GM19438 (cell line): ENCODE measurements at regions not wholly inside any gene's neighbourhood (a gene's known extent, or its start where the extent isn't known, plus 50 kb on each side); places are given as distances from the start of the nearest gene placed in this dataset.

Experiments
- ATAC-seq: cut with Tn5 transposase; IDR thresholded peaks from one replicate; pipeline ENCODE4 v1.9.1; 2021; ENCODE audit warnings: low read depth; ENCODE audit not compliant: unreplicated experiment

GRCh38 chr11:95337972-95338429, 107.0 kb upstream of the SESN3 start:
- ATAC-seq: peak; percentile 11

- peak; percentile 89 for ATAC-seq
Measured at GRCh38 chr11:95337175-95337957, 106.4 kb upstream of the SESN3 start.

GRCh38 chr11:95335989-95336388, 105.0 kb upstream of the SESN3 start:
- ATAC-seq: no peak

GRCh38 chr11:95331161-95331560, 100.2 kb upstream of the SESN3 start:
- ATAC-seq: no peak

DNA sequence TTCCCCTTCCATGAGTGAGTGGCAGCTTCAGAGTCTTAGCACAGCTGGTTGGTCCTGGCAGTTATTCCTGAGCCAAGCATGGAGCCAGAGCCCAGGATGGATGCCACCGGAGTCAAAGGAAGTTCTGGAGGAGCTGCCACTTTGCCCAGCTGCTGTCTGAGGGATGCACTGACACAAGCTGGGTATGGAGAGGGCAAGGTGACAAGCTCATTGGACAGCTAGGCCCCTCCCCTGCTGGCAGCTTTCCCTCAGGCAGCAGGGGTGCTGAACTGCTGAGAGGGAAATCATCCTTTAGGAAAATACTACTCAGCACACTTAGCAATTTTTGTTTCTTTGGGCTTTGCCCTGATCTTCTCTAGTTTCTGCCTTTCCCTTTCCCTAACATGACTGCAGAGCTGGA, 99.3 kb upstream of the SESN3 start:
- ATAC-seq: no peak

DNA sequence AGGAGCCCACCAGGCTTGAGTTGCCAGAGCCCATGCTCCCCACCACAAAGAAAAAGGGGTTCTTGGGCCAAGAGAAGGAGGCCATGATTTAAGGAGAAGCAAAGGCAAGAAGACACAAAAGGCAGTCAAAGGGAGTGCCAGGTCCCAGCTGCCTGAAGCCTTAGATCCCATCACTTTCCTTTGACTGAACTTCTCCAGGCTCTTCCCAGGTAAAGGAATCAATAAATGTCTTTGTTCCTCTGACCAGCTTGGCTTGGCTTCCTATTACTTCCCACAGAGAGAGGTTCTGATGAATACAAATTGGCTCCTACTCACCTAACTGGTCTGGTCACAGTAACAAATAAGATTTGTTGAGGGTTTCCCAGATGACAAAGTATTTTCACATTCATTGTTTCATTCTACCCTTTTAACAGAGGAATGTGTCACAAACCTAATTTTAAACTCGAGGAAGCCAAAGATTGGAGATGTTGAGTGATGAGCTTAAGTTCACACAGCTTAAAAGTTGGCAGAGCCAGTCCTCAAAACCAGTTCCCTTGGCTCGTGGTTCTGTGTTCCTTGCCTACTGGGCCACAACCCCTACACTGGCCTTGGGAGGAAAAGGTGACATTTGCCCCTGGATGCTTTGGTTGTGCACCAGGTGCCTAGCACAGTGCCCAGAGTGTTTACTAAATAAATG, 96.4 kb upstream of the SESN3 start:
- ATAC-seq: no peak

DNA sequence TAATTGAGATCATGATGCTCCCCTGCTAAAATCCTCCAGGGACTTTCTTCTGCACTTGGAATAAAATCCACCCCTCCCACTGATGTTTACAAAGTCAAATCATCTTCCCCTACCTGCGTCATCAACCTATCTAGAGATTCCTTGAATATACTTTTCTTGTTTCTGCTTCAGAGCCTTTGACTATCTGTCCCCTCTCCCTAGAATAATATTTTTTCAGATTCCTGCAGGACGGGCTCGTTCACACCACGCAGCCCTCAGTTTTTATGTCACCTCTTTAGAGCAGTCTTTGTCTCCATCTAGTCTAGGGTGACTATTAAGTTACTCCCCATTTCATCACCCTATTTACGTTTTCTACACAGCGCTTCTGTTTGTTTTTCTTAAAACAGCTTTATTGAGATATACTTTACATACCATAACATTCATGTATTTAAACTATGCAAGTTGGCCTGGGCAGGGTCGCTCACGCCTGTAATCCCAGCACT, 94.8 kb upstream of the SESN3 start:
- ATAC-seq: no peak

- ATAC-seq: no peak
Measured at GRCh38 chr11:95324826-95325225, 93.8 kb upstream of the SESN3 start.

- ATAC-seq: no peak
Measured at GRCh38 chr11:95322539-95322938, 91.5 kb upstream of the SESN3 start.

DNA sequence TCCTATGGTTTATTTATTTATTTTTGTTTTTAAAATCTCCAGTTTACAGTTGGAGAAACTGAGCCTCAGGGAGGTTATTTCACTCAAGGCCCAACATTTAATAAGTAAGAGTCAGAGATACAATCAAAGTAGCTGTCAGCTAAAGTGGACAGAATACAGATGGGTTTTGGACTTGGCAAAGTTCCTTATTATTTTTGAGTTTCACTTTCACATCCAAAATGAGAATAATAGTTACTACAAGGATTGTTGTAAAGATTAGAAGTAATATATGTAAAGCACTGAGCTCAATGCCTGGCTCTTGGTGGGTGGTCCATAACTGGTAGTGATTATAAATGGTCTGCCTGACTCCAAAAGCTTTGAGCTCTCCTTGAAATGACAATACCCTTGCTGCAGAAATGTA, 87.5 kb upstream of the SESN3 start:
- ATAC-seq: no peak

- ATAC-seq: no peak
Measured at GRCh38 chr11:95308512-95309035, 77.6 kb upstream of the SESN3 start.

GRCh38 chr11:95307286-95307685, 76.3 kb upstream of the SESN3 start:
- ATAC-seq: no peak

DNA sequence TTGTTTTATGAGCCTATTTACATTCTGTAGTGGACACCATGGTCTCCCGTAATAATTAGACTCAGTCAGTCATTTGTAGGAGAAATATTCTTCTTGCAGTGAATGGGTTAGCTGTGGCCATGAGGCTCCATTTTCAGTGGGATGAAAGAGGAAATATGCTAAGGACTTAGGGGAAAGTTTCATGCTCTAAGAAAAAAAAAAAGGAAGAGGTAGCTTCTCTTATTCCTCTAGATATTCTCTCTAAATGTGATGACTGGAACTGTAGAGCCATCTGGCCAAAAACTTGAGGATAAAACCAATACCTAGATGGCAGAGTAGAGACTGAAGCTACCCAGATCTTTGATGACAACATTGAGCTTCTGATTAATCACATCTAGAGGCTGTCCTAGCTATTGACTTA, 75.8 kb upstream of the SESN3 start:
- ATAC-seq: no peak

DNA sequence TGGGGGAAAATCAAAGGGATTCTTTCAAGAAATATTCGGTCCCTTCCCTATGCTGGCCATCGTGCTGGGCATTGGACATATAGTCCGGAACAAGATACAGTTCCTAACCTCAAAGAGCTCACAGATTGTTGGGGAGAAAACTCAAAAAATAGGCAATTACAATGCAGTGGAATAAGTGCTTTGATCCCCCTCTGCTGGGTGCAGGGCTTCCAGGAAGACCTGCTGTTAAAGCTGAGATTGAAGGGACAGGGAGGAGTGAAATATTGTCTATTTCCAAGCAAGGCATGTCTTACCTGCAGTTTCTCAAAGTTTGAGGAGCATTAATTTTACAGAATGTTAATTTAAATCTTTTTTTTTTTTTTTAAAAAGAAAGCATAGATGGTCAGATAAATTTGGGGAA, 75.1 kb upstream of the SESN3 start:
- ATAC-seq: no peak

GRCh38 chr11:95305705-95306104, 74.7 kb upstream of the SESN3 start:
- ATAC-seq: no peak

GRCh38 chr11:95304777-95305176, 73.8 kb upstream of the SESN3 start:
- no peak for ATAC-seq

GRCh38 chr11:95302211-95302610, 71.2 kb upstream of the SESN3 start:
- ATAC-seq: no peak

DNA sequence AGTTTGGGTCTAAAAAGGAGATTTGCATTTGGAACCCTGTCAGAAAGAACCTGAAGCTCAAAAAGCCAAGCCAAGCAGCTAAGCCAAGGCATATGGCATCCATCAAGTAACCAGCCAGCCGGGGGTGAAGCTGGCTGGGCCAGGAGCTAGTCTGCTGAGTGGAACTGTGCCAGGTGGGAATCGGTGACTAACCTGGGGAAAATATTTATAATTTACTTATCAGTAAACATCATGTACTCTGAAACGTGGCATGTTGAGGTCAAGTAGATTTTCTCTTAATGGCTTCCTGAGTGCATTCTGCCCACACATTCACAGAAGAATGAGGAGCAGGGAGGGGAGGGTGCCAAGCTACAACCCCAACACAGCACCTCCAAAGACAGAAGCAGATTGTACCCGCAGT, 70.5 kb upstream of the SESN3 start:
- ATAC-seq: no peak

DNA sequence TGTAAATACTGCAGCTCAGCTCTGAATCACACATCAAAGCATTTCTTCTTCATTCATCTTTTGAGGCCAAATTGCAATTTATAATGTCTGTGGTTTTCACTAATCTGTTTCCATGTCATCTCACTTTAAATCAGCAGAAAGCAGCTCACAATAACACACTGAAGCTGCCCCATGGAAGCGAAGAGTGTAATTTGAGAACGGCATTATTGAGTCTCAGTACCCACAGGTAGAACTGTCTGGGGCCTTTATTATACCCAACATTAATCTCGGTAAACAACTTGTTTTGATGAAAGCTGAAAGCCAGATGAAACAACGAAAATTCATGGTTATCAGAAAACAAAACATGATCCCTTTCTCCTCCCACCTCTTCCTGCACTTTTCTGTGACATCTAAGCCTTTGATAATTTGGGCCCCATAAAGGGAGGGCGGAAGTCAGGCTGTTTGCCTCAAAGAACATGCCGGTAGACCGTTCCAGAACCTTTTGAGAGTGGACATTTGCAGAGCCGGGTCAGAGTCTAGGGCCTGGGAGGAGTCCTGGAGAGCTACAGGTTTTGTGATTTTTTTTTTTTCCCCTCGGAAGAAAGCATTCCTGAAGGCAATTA, 68.2 kb upstream of the SESN3 start:
- no peak for ATAC-seq

GRCh38 chr11:95297680-95298452, 66.9 kb upstream of the SESN3 start:
- ATAC-seq: no peak

- ATAC-seq: peak; percentile 96
Measured at GRCh38 chr11:95296621-95297025, 65.6 kb upstream of the SESN3 start.
